GM12878 (cell line): ENCODE measurements at regions not wholly inside any gene's neighbourhood (a gene's known extent, or its start where the extent isn't known, plus 50 kb on each side); places are given as distances from the start of the nearest gene placed in this dataset.

ENCODE experiments used
- CBFB ChIP-seq: IDR thresholded peaks from 2 replicates; pipeline ENCODE4 v1.6.1; 2016; ENCODE audit warnings: antibody characterized with exemption, low read depth
- GABPA ChIP-seq: IDR thresholded peaks from 2 replicates; pipeline ENCODE4 v1.6.1; 2014; ENCODE audit warnings: antibody characterized with exemption, low read depth, mild to moderate bottlenecking, inconsistent platforms
- MYC ChIP-seq: IDR thresholded peaks from 2 replicates; pipeline ENCODE4 v1.6.1; 2011; ENCODE audit warnings: mild to moderate bottlenecking, low read length, moderate library complexity, inconsistent platforms; ENCODE audit not compliant: insufficient read depth, insufficient replicate concordance, insufficient read length, severe bottlenecking
- NFIC ChIP-seq: IDR thresholded peaks from 2 replicates; pipeline ENCODE4 v1.6.1; 2012; ENCODE audit warnings: low read depth, mild to moderate bottlenecking, inconsistent platforms, low read length, moderate library complexity
- POLR2A ChIP-seq: IDR thresholded peaks from 2 replicates; pipeline ENCODE4 v1.6.1; 2011; ENCODE audit warnings: low read depth, mild to moderate bottlenecking, low read length
- SP1 ChIP-seq: IDR thresholded peaks from one replicate; pipeline ENCODE4 v1.6.1; 2011; ENCODE audit warnings: low read depth, low read length
- TF ChIP-seq, protein P1 (sequence below): IDR thresholded peaks from 2 replicates; pipeline ENCODE4 v1.6.1; 2012; ENCODE audit warnings: mild to moderate bottlenecking, low read depth, low read length
- TF ChIP-seq, protein P2 (sequence below): fragments of 450-650 bp; IDR thresholded peaks from 2 replicates; pipeline ENCODE4 v1.6.1; 2016; ENCODE audit warnings: mild to moderate bottlenecking
- TF ChIP-seq, protein P3 (sequence below), 3 experiments: IDR thresholded peaks in 2 of 3; conservative IDR thresholded peaks in 1 of 3; 2 replicates each; pipeline ENCODE4 v1.5.1; 2011; ENCODE audit warnings: low read depth in 3 of 3, low read length in 3 of 3, mild to moderate bottlenecking in 3 of 3, control low read depth in 2 of 3, moderate library complexity in 2 of 3, inconsistent platforms in 1 of 3, mixed read lengths in 1 of 3; ENCODE audit not compliant: control insufficient read depth in 2 of 3, insufficient read depth in 1 of 3; ENCODE audit errors: extremely low read depth in 1 of 3
- TF ChIP-seq, protein P4 (sequence below): IDR thresholded peaks from 2 replicates; pipeline ENCODE4 v1.6.1; 2011; ENCODE audit warnings: low read depth, low read length, improper control_type of control experiment, borderline replicate concordance
- TF ChIP-seq, protein P5 (sequence below): IDR thresholded peaks from 2 replicates; pipeline ENCODE4 v1.6.1; 2012; ENCODE audit warnings: low read length, inconsistent platforms

DNA sequence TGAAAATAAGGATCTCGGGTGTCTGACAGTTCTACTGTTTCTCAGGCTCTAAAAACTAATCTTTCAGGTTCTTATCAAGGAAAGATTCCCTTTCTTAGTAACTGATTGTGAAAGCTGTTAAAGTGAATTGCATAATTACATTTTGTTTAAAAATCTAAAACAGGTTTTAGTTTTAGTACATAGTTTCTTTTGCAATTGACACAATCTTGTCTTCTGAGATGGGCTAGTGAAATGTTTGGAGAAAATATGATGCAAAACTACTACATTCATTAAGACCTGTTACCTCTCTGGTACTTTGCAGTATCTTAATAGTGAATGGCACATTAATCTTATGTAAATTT is 298.4 kb downstream of the UTRN start:
- TF ChIP-seq, protein P1, sequence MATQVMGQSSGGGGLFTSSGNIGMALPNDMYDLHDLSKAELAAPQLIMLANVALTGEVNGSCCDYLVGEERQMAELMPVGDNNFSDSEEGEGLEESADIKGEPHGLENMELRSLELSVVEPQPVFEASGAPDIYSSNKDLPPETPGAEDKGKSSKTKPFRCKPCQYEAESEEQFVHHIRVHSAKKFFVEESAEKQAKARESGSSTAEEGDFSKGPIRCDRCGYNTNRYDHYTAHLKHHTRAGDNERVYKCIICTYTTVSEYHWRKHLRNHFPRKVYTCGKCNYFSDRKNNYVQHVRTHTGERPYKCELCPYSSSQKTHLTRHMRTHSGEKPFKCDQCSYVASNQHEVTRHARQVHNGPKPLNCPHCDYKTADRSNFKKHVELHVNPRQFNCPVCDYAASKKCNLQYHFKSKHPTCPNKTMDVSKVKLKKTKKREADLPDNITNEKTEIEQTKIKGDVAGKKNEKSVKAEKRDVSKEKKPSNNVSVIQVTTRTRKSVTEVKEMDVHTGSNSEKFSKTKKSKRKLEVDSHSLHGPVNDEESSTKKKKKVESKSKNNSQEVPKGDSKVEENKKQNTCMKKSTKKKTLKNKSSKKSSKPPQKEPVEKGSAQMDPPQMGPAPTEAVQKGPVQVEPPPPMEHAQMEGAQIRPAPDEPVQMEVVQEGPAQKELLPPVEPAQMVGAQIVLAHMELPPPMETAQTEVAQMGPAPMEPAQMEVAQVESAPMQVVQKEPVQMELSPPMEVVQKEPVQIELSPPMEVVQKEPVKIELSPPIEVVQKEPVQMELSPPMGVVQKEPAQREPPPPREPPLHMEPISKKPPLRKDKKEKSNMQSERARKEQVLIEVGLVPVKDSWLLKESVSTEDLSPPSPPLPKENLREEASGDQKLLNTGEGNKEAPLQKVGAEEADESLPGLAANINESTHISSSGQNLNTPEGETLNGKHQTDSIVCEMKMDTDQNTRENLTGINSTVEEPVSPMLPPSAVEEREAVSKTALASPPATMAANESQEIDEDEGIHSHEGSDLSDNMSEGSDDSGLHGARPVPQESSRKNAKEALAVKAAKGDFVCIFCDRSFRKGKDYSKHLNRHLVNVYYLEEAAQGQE: no peak
- TF ChIP-seq, protein P2, sequence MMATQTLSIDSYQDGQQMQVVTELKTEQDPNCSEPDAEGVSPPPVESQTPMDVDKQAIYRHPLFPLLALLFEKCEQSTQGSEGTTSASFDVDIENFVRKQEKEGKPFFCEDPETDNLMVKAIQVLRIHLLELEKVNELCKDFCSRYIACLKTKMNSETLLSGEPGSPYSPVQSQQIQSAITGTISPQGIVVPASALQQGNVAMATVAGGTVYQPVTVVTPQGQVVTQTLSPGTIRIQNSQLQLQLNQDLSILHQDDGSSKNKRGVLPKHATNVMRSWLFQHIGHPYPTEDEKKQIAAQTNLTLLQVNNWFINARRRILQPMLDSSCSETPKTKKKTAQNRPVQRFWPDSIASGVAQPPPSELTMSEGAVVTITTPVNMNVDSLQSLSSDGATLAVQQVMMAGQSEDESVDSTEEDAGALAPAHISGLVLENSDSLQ: no peak
- TF ChIP-seq, protein P3, sequence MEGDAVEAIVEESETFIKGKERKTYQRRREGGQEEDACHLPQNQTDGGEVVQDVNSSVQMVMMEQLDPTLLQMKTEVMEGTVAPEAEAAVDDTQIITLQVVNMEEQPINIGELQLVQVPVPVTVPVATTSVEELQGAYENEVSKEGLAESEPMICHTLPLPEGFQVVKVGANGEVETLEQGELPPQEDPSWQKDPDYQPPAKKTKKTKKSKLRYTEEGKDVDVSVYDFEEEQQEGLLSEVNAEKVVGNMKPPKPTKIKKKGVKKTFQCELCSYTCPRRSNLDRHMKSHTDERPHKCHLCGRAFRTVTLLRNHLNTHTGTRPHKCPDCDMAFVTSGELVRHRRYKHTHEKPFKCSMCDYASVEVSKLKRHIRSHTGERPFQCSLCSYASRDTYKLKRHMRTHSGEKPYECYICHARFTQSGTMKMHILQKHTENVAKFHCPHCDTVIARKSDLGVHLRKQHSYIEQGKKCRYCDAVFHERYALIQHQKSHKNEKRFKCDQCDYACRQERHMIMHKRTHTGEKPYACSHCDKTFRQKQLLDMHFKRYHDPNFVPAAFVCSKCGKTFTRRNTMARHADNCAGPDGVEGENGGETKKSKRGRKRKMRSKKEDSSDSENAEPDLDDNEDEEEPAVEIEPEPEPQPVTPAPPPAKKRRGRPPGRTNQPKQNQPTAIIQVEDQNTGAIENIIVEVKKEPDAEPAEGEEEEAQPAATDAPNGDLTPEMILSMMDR (IDR thresholded peaks at IDR 0.05 in 2 of 3, conservative IDR thresholded peaks at IDR 0.05 in 1 of 3; ENCODE audit: control insufficient read depth in 2 of 3, extremely low read depth in 1 of 3, insufficient read depth in 1 of 3, low read depth in 3 of 3, low read length in 3 of 3): no peak
- no peak for TF ChIP-seq SP1
- TF ChIP-seq MYC: no peak
- TF ChIP-seq, protein P4, sequence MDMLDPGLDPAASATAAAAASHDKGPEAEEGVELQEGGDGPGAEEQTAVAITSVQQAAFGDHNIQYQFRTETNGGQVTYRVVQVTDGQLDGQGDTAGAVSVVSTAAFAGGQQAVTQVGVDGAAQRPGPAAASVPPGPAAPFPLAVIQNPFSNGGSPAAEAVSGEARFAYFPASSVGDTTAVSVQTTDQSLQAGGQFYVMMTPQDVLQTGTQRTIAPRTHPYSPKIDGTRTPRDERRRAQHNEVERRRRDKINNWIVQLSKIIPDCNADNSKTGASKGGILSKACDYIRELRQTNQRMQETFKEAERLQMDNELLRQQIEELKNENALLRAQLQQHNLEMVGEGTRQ: no peak
- TF ChIP-seq CBFB: no peak
- TF ChIP-seq NFIC: 0 out of 2 replicates have a peak, but pooled peaks have one; percentile 2
- TF ChIP-seq GABPA: no peak
- TF ChIP-seq POLR2A: no peak
- TF ChIP-seq, protein P5, sequence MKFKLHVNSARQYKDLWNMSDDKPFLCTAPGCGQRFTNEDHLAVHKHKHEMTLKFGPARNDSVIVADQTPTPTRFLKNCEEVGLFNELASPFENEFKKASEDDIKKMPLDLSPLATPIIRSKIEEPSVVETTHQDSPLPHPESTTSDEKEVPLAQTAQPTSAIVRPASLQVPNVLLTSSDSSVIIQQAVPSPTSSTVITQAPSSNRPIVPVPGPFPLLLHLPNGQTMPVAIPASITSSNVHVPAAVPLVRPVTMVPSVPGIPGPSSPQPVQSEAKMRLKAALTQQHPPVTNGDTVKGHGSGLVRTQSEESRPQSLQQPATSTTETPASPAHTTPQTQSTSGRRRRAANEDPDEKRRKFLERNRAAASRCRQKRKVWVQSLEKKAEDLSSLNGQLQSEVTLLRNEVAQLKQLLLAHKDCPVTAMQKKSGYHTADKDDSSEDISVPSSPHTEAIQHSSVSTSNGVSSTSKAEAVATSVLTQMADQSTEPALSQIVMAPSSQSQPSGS: no peak
